Tibial artery (tissue), 4 donors: ENCODE measurements at regions not wholly inside any gene's neighbourhood (a gene's known extent, or its start where the extent isn't known, plus 50 kb on each side); places are given as distances from the start of the nearest gene placed in this dataset.

Experiments
- DNase-seq, 2 donors: peaks; one replicate each; pipeline ENCODE4 v3.0.0-alpha.2; 2019
- H3K27ac ChIP-seq, 2 donors: fragments of 200-600 bp; sonication (generic) in 1 of 2; 1 replicate in 1 of 2; 2 replicates in 1 of 2; pipeline ENCODE4 v1.5.1; 2018 to 2019; ENCODE audit warnings: mild to moderate bottlenecking in 1 of 2
- H3K27me3 ChIP-seq, 2 donors: fragments of 200-600 bp; sonication (generic) in 1 of 2; one replicate each; pipeline versions ENCODE4 v1.5.1 to v1.6.0; 2016 to 2019
- H3K36me3 ChIP-seq, 3 donors: fragments of 200-600 bp; sonication (generic) in 2 of 3; one replicate each; pipeline ENCODE4 v1.5.1; 2016 to 2019; ENCODE audit warnings: mild to moderate bottlenecking in 2 of 3
- H3K4me1 ChIP-seq, 4 donors: fragments of 200-600 bp; sonication (generic) in 2 of 4; 1 replicate in 3 of 4; 2 replicates in 1 of 4; pipeline ENCODE4 v1.5.1; 2016 to 2019
- H3K4me3 ChIP-seq, 2 donors: fragments of 200-600 bp; sonication (generic) in 1 of 2; 1 replicate in 1 of 2; 2 replicates in 1 of 2; pipeline ENCODE4 v1.5.1; 2018 to 2019; ENCODE audit warnings: mild to moderate bottlenecking in 2 of 2
- H3K9me3 ChIP-seq, 3 donors: fragments of 200-600 bp; sonication (generic) in 1 of 3; one replicate each; pipeline ENCODE4 v1.5.1; 2016 to 2019
- CTCF ChIP-seq, 2 experiments: fragments of 200-600 bp in 1 of 2; fragments of 450-650 bp in 1 of 2; IDR thresholded peaks; one replicate each; pipeline ENCODE4 v1.5.1; 2017 to 2019; ENCODE audit warnings: antibody characterized with exemption in 2 of 2, mild to moderate bottlenecking in 1 of 2, moderate library complexity in 1 of 2
- intact Hi-C: fragments of 100-400 bp; cut with DNase I; formaldehyde crosslinking; loops from one replicate; pipeline ENCODE4 v1.15.0; 2023; ENCODE audit warnings: low total_unique reads

- no peak overlapping the region for H3K4me3 ChIP-seq
- no peak overlapping the region for H3K27ac ChIP-seq
- intact Hi-C loops: loop anchor here (10.0 kb wide), 1 partner anchor 1541 kb away; no protein-coding TSS in a partner anchor
- no peaks in the 10 kb centered on the region for H3K9me3 ChIP-seq
- H3K27me3 ChIP-seq: no peaks in the 10 kb centered on the region
- no peak for DNase-seq
- H3K36me3 ChIP-seq: no peaks in the 10 kb centered on the region
- TF ChIP-seq CTCF (IDR thresholded peaks at IDR 0.05): no peak
- no peaks in the 10 kb centered on the region for H3K4me1 ChIP-seq
These were observed 970.5 kb upstream of the SLC35B3 start for GRCh38 chr6:9405825-9406224.

GRCh38 chr6:9405369-9405768 is 970.0 kb upstream of the SLC35B3 start:
- no peaks in the 10 kb centered on the region for H3K4me1 ChIP-seq
- DNase-seq: no peak
- TF ChIP-seq CTCF (IDR thresholded peaks at IDR 0.05): no peak
- no peaks in the 10 kb centered on the region for H3K9me3 ChIP-seq
- H3K36me3 ChIP-seq: no peaks in the 10 kb centered on the region
- H3K4me3 ChIP-seq: no peak overlapping the region
- intact Hi-C loops: loop anchor here (10.0 kb wide), 1 partner anchor 1541 kb away; no protein-coding TSS in a partner anchor
- no peaks in the 10 kb centered on the region for H3K27me3 ChIP-seq
- no peak overlapping the region for H3K27ac ChIP-seq

- intact Hi-C loops: loop anchor here (10.0 kb wide), 1 partner anchor 1540 kb away; no protein-coding TSS in a partner anchor
These were observed 969.2 kb upstream of the SLC35B3 start for GRCh38 chr6:9404351-9405146.

GRCh38 chr6:9403736-9404135 is 968.4 kb upstream of the SLC35B3 start:
- H3K36me3 ChIP-seq: no peaks in the 10 kb centered on the region
- H3K4me1 ChIP-seq: no peaks in the 10 kb centered on the region
- no peak for DNase-seq
- H3K27ac ChIP-seq: no peak overlapping the region
- H3K9me3 ChIP-seq: no peaks in the 10 kb centered on the region
- H3K4me3 ChIP-seq: no peak overlapping the region
- no peak for TF ChIP-seq CTCF (IDR thresholded peaks at IDR 0.05)
- peaks cover 0 to 6% of the 10 kb centered on the region in 2 donors for H3K27me3 ChIP-seq
- intact Hi-C loops: loop anchor here (10.0 kb wide), 1 partner anchor 1539 kb away; no protein-coding TSS in a partner anchor

More at GRCh38 chr6:9404351-9405146, 969.2 kb upstream of the SLC35B3 start:
- H3K27me3 ChIP-seq: no peaks in the 10 kb centered on the region
- H3K36me3 ChIP-seq: no peaks in the 10 kb centered on the region
- no peak overlapping the region for H3K27ac ChIP-seq
- H3K4me3 ChIP-seq: no peak overlapping the region
- H3K9me3 ChIP-seq: no peaks in the 10 kb centered on the region
- no peak for TF ChIP-seq CTCF (IDR thresholded peaks at IDR 0.05)
- H3K4me1 ChIP-seq: no peaks in the 10 kb centered on the region
- DNase-seq: no peak

GRCh38 chr6:9401960-9402359 is 966.6 kb upstream of the SLC35B3 start:
- peaks cover 0 to 8% of the 10 kb centered on the region in 2 donors for H3K27me3 ChIP-seq
- H3K4me1 ChIP-seq: no peaks in the 10 kb centered on the region
- intact Hi-C loops: loop anchor here (10.0 kb wide), 1 partner anchor 1537 kb away; no protein-coding TSS in a partner anchor
- no peaks in the 10 kb centered on the region for H3K36me3 ChIP-seq
- DNase-seq: no peak
- no peak for TF ChIP-seq CTCF (IDR thresholded peaks at IDR 0.05)
- H3K9me3 ChIP-seq: no peaks in the 10 kb centered on the region
- H3K27ac ChIP-seq: no peak overlapping the region
- H3K4me3 ChIP-seq: no peak overlapping the region
